ENCODE measurements at regions not wholly inside any gene's neighbourhood (a gene's known extent, or its start where the extent isn't known, plus 50 kb on each side); places are given as distances from the start of the nearest gene placed in this dataset.

DNA sequence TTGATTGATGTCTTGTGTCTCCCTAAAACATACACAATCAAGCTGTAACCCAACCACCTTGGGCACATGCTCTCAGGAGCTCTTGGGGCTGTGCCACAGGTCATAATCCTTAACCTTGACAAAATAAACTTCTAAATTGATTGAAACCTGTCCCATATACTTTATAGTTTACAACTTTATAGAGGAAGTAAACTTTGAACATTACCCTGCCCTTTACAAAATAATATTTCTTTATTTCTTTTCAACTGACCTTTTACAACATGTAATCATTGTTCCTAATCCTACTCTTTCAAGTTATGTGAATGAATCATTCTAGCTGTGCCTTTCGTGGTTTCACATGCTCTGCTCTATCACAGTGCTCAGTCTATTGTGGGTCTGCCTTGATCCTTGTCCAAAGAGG is 118.3 kb upstream of the ATP1A1 start:
- dilution Hi-C loops (cut with HindIII; ENCODE audit: low sequenced_read_pairs, unreplicated experiment) (no loop called here), intact Hi-C loops (cut with micrococcal nuclease) (no loop called here), in situ Hi-C loops (cut with MboI; ENCODE audit: low sequenced_read_pairs) (no loop called here)
- no peak overlapping the region for H2AK9ac ChIP-seq (replicated peaks; ENCODE audit: low read depth, low read length, poor library complexity)
- H3K9me1 ChIP-seq (ENCODE audit: insufficient read depth, low read length) = no peaks in the 10 kb centered on the region; the same call in 1 of the 2 replicates
- H2AK5ac ChIP-seq (ENCODE audit: low read depth, low read length) = no peak overlapping the region
- no TSS peak for BruUV-seq (replicated peaks)
- WGBS, 2 experiments (ENCODE audit: extremely low coverage in 2 of 2, insufficient read length in 1 of 2) = no CpG with 5 or more reads among the region's 1 CpG
- H3K56ac ChIP-seq (ENCODE audit: extremely low read depth, insufficient read depth, low read length) = no peak overlapping the region
- H4K20me1 ChIP-seq (ENCODE audit: insufficient read depth, low read length) = no peaks in the 10 kb centered on the region
- no peak for DNase-seq
- H2BK120ac ChIP-seq (ENCODE audit: low read depth, low read length) = no peak overlapping the region
- TF ChIP-seq CEBPB (IDR thresholded peaks at IDR 0.05; ENCODE audit: low read depth, low read length) (no peak), FOS (IDR thresholded peaks at IDR 0.05; ENCODE audit: low read depth, low read length) (no peak), MAZ (IDR thresholded peaks at IDR 0.05; ENCODE audit: borderline replicate concordance, low read depth, low read length) (no peak), BHLHE40 (IDR thresholded peaks at IDR 0.05; ENCODE audit: low read depth, low read length) (no peak), CHD1 (IDR thresholded peaks at IDR 0.05; ENCODE audit: low read depth, low read length) (no peak), RAD21 (IDR thresholded peaks at IDR 0.05; ENCODE audit: low read length) (no peak), MAFK (IDR thresholded peaks at IDR 0.05; ENCODE audit: low read depth, low read length) (no peak), MXI1 (IDR thresholded peaks at IDR 0.05; ENCODE audit: borderline replicate concordance, low read depth, low read length) (no peak), RFX5 (IDR thresholded peaks at IDR 0.05; ENCODE audit: low read depth, low read length) (no peak), RCOR1 (IDR thresholded peaks at IDR 0.05; ENCODE audit: insufficient replicate concordance, low read length) (no peak)
- TF ChIP-seq, protein P1, sequence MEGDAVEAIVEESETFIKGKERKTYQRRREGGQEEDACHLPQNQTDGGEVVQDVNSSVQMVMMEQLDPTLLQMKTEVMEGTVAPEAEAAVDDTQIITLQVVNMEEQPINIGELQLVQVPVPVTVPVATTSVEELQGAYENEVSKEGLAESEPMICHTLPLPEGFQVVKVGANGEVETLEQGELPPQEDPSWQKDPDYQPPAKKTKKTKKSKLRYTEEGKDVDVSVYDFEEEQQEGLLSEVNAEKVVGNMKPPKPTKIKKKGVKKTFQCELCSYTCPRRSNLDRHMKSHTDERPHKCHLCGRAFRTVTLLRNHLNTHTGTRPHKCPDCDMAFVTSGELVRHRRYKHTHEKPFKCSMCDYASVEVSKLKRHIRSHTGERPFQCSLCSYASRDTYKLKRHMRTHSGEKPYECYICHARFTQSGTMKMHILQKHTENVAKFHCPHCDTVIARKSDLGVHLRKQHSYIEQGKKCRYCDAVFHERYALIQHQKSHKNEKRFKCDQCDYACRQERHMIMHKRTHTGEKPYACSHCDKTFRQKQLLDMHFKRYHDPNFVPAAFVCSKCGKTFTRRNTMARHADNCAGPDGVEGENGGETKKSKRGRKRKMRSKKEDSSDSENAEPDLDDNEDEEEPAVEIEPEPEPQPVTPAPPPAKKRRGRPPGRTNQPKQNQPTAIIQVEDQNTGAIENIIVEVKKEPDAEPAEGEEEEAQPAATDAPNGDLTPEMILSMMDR (conservative IDR thresholded peaks at IDR 0.05; ENCODE audit: low read depth, low read length) = no peak
- TF ChIP-seq, protein P2, sequence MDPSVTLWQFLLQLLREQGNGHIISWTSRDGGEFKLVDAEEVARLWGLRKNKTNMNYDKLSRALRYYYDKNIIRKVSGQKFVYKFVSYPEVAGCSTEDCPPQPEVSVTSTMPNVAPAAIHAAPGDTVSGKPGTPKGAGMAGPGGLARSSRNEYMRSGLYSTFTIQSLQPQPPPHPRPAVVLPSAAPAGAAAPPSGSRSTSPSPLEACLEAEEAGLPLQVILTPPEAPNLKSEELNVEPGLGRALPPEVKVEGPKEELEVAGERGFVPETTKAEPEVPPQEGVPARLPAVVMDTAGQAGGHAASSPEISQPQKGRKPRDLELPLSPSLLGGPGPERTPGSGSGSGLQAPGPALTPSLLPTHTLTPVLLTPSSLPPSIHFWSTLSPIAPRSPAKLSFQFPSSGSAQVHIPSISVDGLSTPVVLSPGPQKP (IDR thresholded peaks at IDR 0.05; ENCODE audit: borderline replicate concordance, low read depth, low read length) = no peak
- CTCF ChIA-PET = no interaction called here
- H3K14ac ChIP-seq (replicated peaks; ENCODE audit: low read depth, low read length) = no peak overlapping the region
- no peak overlapping the region for H4K5ac ChIP-seq (ENCODE audit: low read depth, low read length)
- no peak overlapping the region for H3K23ac ChIP-seq (ENCODE audit: low read depth, low read length)
- no peak overlapping the region for H2BK20ac ChIP-seq (ENCODE audit: low read depth, low read length)
- H2BK15ac ChIP-seq (ENCODE audit: low read depth, low read length) = no peak overlapping the region
- H3K79me1 ChIP-seq (ENCODE audit: low read depth in 1 of 2, low read length in 2 of 2) = no peaks in the 10 kb centered on the region
- no peaks in the 10 kb centered on the region for H3K27me3 ChIP-seq (ENCODE audit: control insufficient read depth, insufficient read depth, low read length)
- no peaks in the 10 kb centered on the region for H3K9me3 ChIP-seq (ENCODE audit: control insufficient read depth, insufficient read depth, low read length)
- POLR2A ChIA-PET (ENCODE audit: unreplicated experiment) = no interaction called here
- H3K4me3 ChIP-seq (ENCODE audit: insufficient read depth, low read depth, low read length) = no peak overlapping the region
- no peaks in the 10 kb centered on the region for H3K36me3 ChIP-seq (ENCODE audit: control insufficient read depth, insufficient read depth, low read length)
- no peak overlapping the region for H2AFZ ChIP-seq (replicated peaks; ENCODE audit: low read length, poor library complexity)
- no peak overlapping the region for H3K18ac ChIP-seq (ENCODE audit: low read depth, low read length)
- H4K8ac ChIP-seq (ENCODE audit: low read depth in 2 of 2, low read length in 2 of 2) = no peak overlapping the region
- H3K4me1 ChIP-seq (ENCODE audit: control insufficient read depth, insufficient read depth, low read length) = no peaks in the 10 kb centered on the region
- no peak overlapping the region for H3K27ac ChIP-seq (ENCODE audit: insufficient read depth, low read length)
- H3K4me2 ChIP-seq (ENCODE audit: low read depth, low read length) = no peak overlapping the region
- ATAC-seq (ENCODE audit: low read depth) = no peak
- no peak overlapping the region for H4K91ac ChIP-seq (ENCODE audit: insufficient read depth, low read depth, low read length)
- no peak overlapping the region for H2BK5ac ChIP-seq (ENCODE audit: low read depth, low read length, poor library complexity, severe bottlenecking)
- no peak overlapping the region for H3K4ac ChIP-seq (ENCODE audit: low read depth, low read length)
- H3K9ac ChIP-seq (ENCODE audit: low read depth, low read length) = no peak overlapping the region
